Mesenchymal stem cell (in vitro differentiated cells and primary cell): ENCODE measurements at regions not wholly inside any gene's neighbourhood (a gene's known extent, or its start where the extent isn't known, plus 50 kb on each side); places are given as distances from the start of the nearest gene placed in this dataset.

Experiments
- DNase-seq: peaks from one replicate; pipeline ENCODE4 v3.0.0-alpha.2; 2013
- H2AFZ ChIP-seq: one replicate; pipeline ENCODE4 v1.6.1; 2013; ENCODE audit warnings: low read depth, mild to moderate bottlenecking, control low read depth, inconsistent platforms, low read length, moderate library complexity
- H2AK5ac ChIP-seq: 2 replicates; pipeline ENCODE4 v1.6.1; 2013; ENCODE audit warnings: low read length, moderate library complexity, mild to moderate bottlenecking, inconsistent platforms; ENCODE audit not compliant: severe bottlenecking
- H2BK120ac ChIP-seq: one replicate; pipeline ENCODE4 v1.6.1; 2013; ENCODE audit warnings: low read depth, mild to moderate bottlenecking, inconsistent platforms, low read length, moderate library complexity
- H2BK12ac ChIP-seq, 2 experiments: one replicate each; pipeline ENCODE4 v1.6.1; 2013; ENCODE audit warnings: inconsistent platforms in 2 of 2, low read length in 2 of 2, mild to moderate bottlenecking in 2 of 2, moderate library complexity in 2 of 2, control low read depth in 1 of 2
- H2BK15ac ChIP-seq: one replicate; pipeline ENCODE4 v1.6.1; 2013; ENCODE audit warnings: mild to moderate bottlenecking, low read depth, inconsistent platforms; ENCODE audit not compliant: poor library complexity, severe bottlenecking
- H2BK5ac ChIP-seq: 2 replicates; pipeline ENCODE4 v1.6.1; 2013; ENCODE audit warnings: low read depth, mild to moderate bottlenecking, low read length, control low read depth, inconsistent platforms; ENCODE audit not compliant: poor library complexity, severe bottlenecking
- H3K14ac ChIP-seq, 2 experiments: one replicate each; pipeline ENCODE4 v1.6.1; 2013; ENCODE audit warnings: inconsistent platforms in 2 of 2, low read length in 2 of 2, control low read depth in 1 of 2, mild to moderate bottlenecking in 1 of 2, moderate library complexity in 1 of 2
- H3K18ac ChIP-seq, 2 experiments: one replicate each; pipeline ENCODE4 v1.6.1; 2013; ENCODE audit warnings: inconsistent platforms in 2 of 2, low read length in 2 of 2, control low read depth in 1 of 2, low read depth in 1 of 2, mild to moderate bottlenecking in 1 of 2
- H3K23ac ChIP-seq, 2 experiments: one replicate each; pipeline ENCODE4 v1.6.1; 2013; ENCODE audit warnings: inconsistent platforms in 2 of 2, low read length in 2 of 2, mild to moderate bottlenecking in 2 of 2, moderate library complexity in 2 of 2, control low read depth in 1 of 2
- H3K27ac ChIP-seq: 2 replicates; pipeline ENCODE4 v1.5.1; 2013; ENCODE audit warnings: mild to moderate bottlenecking, moderate library complexity, low read length, control low read depth, inconsistent platforms; ENCODE audit not compliant: poor library complexity, severe bottlenecking
- H3K27me3 ChIP-seq, 2 experiments: 2 replicates each; pipeline versions ENCODE4 v1.6.1 to v1.7.0; 2013; ENCODE audit warnings: low read length in 2 of 2, mild to moderate bottlenecking in 2 of 2, moderate library complexity in 2 of 2, control low read depth in 1 of 2, inconsistent platforms in 1 of 2; ENCODE audit not compliant: control insufficient read depth in 1 of 2, insufficient read depth in 1 of 2
- H3K36me3 ChIP-seq, 2 experiments: 2 replicates each; pipeline versions ENCODE4 v1.6.1 to v1.7.0; 2013; ENCODE audit warnings: low read length in 2 of 2, control low read depth in 1 of 2, inconsistent platforms in 1 of 2, low read depth in 1 of 2, mild to moderate bottlenecking in 1 of 2; ENCODE audit not compliant: insufficient read depth in 2 of 2, control insufficient read depth in 1 of 2
- H3K4ac ChIP-seq, 2 experiments: one replicate each; pipeline ENCODE4 v1.6.1; 2013; ENCODE audit warnings: inconsistent platforms in 2 of 2, low read length in 2 of 2, mild to moderate bottlenecking in 2 of 2, moderate library complexity in 2 of 2, control low read depth in 1 of 2, low read depth in 1 of 2
- H3K4me1 ChIP-seq: 2 replicates; pipeline ENCODE4 v1.6.1; 2013; ENCODE audit warnings: low read depth, low read length, control low read depth; ENCODE audit not compliant: control insufficient read depth, insufficient read depth
- H3K4me2 ChIP-seq: 2 replicates; pipeline ENCODE4 v1.6.1; 2013; ENCODE audit warnings: low read length, mild to moderate bottlenecking, inconsistent platforms; ENCODE audit not compliant: poor library complexity, severe bottlenecking
- H3K4me3 ChIP-seq, 2 experiments: 2 replicates each; pipeline versions ENCODE4 v1.5.1 to v1.7.0; 2013; ENCODE audit warnings: low read length in 2 of 2, mild to moderate bottlenecking in 2 of 2, control low read depth in 1 of 2, low read depth in 1 of 2; ENCODE audit not compliant: insufficient read depth in 1 of 2
- H3K79me1 ChIP-seq: replicated peaks from 2 replicates; pipeline ENCODE4 v1.6.1; 2013; ENCODE audit warnings: mild to moderate bottlenecking, control low read depth, low read length, inconsistent platforms; ENCODE audit not compliant: poor library complexity, severe bottlenecking
- H3K9ac ChIP-seq: 2 replicates; pipeline ENCODE4 v1.7.0; 2013; ENCODE audit warnings: mild to moderate bottlenecking, low read length, moderate library complexity
- H3K9me3 ChIP-seq: 2 replicates; pipeline ENCODE4 v1.7.0; 2013; ENCODE audit warnings: mild to moderate bottlenecking, low read length; ENCODE audit not compliant: control insufficient read depth
- H4K8ac ChIP-seq: one replicate; pipeline ENCODE4 v1.6.1; 2013; ENCODE audit warnings: inconsistent platforms, mild to moderate bottlenecking, low read length, moderate library complexity
- H4K91ac ChIP-seq: one replicate; pipeline ENCODE4 v1.6.1; 2013; ENCODE audit warnings: mild to moderate bottlenecking, low read length, inconsistent platforms
- WGBS: methylation state at CpG from one replicate; pipeline ENCODE4 v1.1.7; 2013; ENCODE audit warnings: mixed read lengths; 5-methylcytosine and 5-hydroxymethylcytosine counted together

GRCh38 chr4:170656506-170656905 lies 566.8 kb upstream of the AADAT start:
- Histone ChIP-seq H3K27me3 (no peaks in the 10 kb centered on the region), H2BK15ac (no peak overlapping the region), H3K79me1 (no peaks in the 10 kb centered on the region), H3K9ac (no peak overlapping the region), H3K23ac (no peak overlapping the region), H3K9me3 (peaks cover 9% of the 10 kb centered on the region), H2AK5ac (no peak overlapping the region), H3K4me2 (no peak overlapping the region), H2BK120ac (no peak overlapping the region), H3K4me3 (no peak overlapping the region), H3K4me1 (no peaks in the 10 kb centered on the region), H3K27ac (no peak overlapping the region), H3K36me3 (no peaks in the 10 kb centered on the region), H2AFZ (no peak overlapping the region), H3K4ac (no peak overlapping the region), H2BK5ac (no peak overlapping the region), H4K8ac (no peak overlapping the region), H3K18ac (no peak overlapping the region), H2BK12ac (no peak overlapping the region), H4K91ac (no peak overlapping the region), H3K14ac (no peak overlapping the region)
- WGBS = 75% methylated on average over 2 of the region's 2 CpGs
- DNase-seq = no peak

- H2BK5ac ChIP-seq = no peak overlapping the region
Observed at GRCh38 chr4:170652571-170652970, 562.8 kb upstream of the AADAT start.

GRCh38 chr4:170651786-170652185 lies 562.0 kb upstream of the AADAT start:
- Histone ChIP-seq H3K9ac (no peak overlapping the region), H2BK120ac (no peak overlapping the region), H2BK12ac (no peak overlapping the region), H3K23ac (no peak overlapping the region), H3K4me3 (no peak overlapping the region), H3K4me2 (no peak overlapping the region), H2BK15ac (no peak overlapping the region), H3K18ac (no peak overlapping the region), H3K4ac (no peak overlapping the region), H3K79me1 (no peaks in the 10 kb centered on the region), H4K8ac (no peak overlapping the region), H3K27me3 (no peaks in the 10 kb centered on the region), H3K14ac (no peak overlapping the region), H3K27ac (no peak overlapping the region), H4K91ac (no peak overlapping the region), H2AFZ (no peak overlapping the region), H2AK5ac (no peak overlapping the region), H3K36me3 (no peaks in the 10 kb centered on the region), H2BK5ac (no peak overlapping the region), H3K9me3 (peaks cover 24% of the 10 kb centered on the region), H3K4me1 (no peaks in the 10 kb centered on the region)
- DNase-seq = peak; percentile 66
- no CpG with 5 or more reads among the region's 1 CpG for WGBS

More at GRCh38 chr4:170652571-170652970, 562.8 kb upstream of the AADAT start:
- Histone ChIP-seq H3K14ac (no peak overlapping the region), H2BK12ac (no peak overlapping the region), H4K91ac (no peak overlapping the region), H3K27me3 (no peaks in the 10 kb centered on the region), H3K4ac (no peak overlapping the region), H4K8ac (no peak overlapping the region), H2BK120ac (no peak overlapping the region), H3K4me1 (no peaks in the 10 kb centered on the region), H3K79me1 (no peaks in the 10 kb centered on the region), H3K4me2 (no peak overlapping the region), H2AFZ (no peak overlapping the region), H3K23ac (no peak overlapping the region), H3K18ac (no peak overlapping the region), H2AK5ac (no peak overlapping the region), H2BK15ac (no peak overlapping the region), H3K27ac (no peak overlapping the region), H3K9ac (no peak overlapping the region), H3K4me3 (no peak overlapping the region), H3K36me3 (no peaks in the 10 kb centered on the region), H3K9me3 (peaks cover 19% of the 10 kb centered on the region)
- DNase-seq = peak; percentile 50

- H3K27me3 ChIP-seq = no peaks in the 10 kb centered on the region
- no peak overlapping the region for H2AK5ac ChIP-seq
- WGBS = 97% methylated on average over 2 of the region's 2 CpGs
- H3K4me3 ChIP-seq = no peak overlapping the region
- no peak overlapping the region for H2BK5ac ChIP-seq
- H2BK15ac ChIP-seq = no peak overlapping the region
- no peaks in the 10 kb centered on the region for H3K4me1 ChIP-seq
- no peak overlapping the region for H2BK12ac ChIP-seq
- no peak overlapping the region for H3K18ac ChIP-seq
- no peaks in the 10 kb centered on the region for H3K79me1 ChIP-seq
- H3K27ac ChIP-seq = no peak overlapping the region
- no peak overlapping the region for H4K8ac ChIP-seq
- no peak overlapping the region for H3K4me2 ChIP-seq
- H4K91ac ChIP-seq = no peak overlapping the region
- DNase-seq = no peak
- no peaks in the 10 kb centered on the region for H3K36me3 ChIP-seq
- no peak overlapping the region for H2AFZ ChIP-seq
- H3K9me3 ChIP-seq = peaks cover 44% of the 10 kb centered on the region
- no peak overlapping the region for H2BK120ac ChIP-seq
- no peak overlapping the region for H3K4ac ChIP-seq
- H3K14ac ChIP-seq = no peak overlapping the region
- H3K23ac ChIP-seq = no peak overlapping the region
- no peak overlapping the region for H3K9ac ChIP-seq
Observed at GRCh38 chr4:170627418-170627817, 537.7 kb upstream of the AADAT start.
